Adrenal gland (tissue), 5 donors: ENCODE measurements at regions not wholly inside any gene's neighbourhood (a gene's known extent, or its start where the extent isn't known, plus 50 kb on each side); places are given as distances from the start of the nearest gene placed in this dataset.

ENCODE experiments used
- CTCF ChIP-seq, 6 experiments: fragments of 450-650 bp in 4 of 6; fragments of 200-600 bp in 2 of 6; sonication (generic) in 1 of 6; IDR thresholded peaks; 1 replicate in 5 of 6; 2 replicates in 1 of 6; pipeline versions ENCODE4 v1.5.1 to v1.8.0; 2016 to 2021; ENCODE audit warnings: antibody characterized with exemption in 6 of 6, mild to moderate bottlenecking in 2 of 6, moderate library complexity in 1 of 6
- POLR2A ChIP-seq, 2 donors: fragments of 450-650 bp; IDR thresholded peaks; one replicate each; pipeline ENCODE4 v1.6.1; 2017; ENCODE audit warnings: antibody characterized with exemption in 2 of 2, mild to moderate bottlenecking in 2 of 2, moderate library complexity in 1 of 2
- donor health status: DM: no; HTN: no; CAD: no.

GRCh38 chr5:123881759-123882244, 369.8 kb downstream of the CSNK1G3 start:
- TF ChIP-seq CTCF (IDR thresholded peaks at IDR 0.05) (no peak), POLR2A (IDR thresholded peaks at IDR 0.05) (no peak)
